A172 (cell line): ENCODE measurements at regions not wholly inside any gene's neighbourhood (a gene's known extent, or its start where the extent isn't known, plus 50 kb on each side); places are given as distances from the start of the nearest gene placed in this dataset.
"Not testable (repeated sequence)": the region's sequence is repeated elsewhere in the genome, so short reads cannot be mapped to it uniquely, and the experiment has no call there.

ENCODE experiments used
- DNase-seq: peaks from one replicate; pipeline ENCODE4 v3.0.0-alpha.2; 2015; ENCODE audit warnings: low spot score

DNA sequence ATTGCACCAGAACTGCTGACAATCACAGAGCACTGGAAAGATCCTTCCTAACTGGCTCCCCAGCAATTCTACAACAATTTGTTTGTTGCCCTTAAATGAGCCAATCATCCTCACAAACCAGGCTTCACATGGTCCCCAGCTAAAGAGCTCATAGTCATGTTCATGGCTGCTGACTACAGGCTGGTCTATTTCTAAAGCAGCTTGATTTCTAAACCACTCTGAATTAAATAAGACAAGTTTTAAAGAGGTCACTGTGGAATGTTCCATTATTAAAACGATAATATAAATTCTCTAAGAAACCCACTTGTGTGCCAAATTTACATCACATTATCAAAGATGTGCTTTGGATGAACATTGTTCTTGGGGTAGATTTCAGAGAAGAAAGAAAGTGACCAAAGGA is 110.7 kb downstream of the COPS8 start:
- DNase-seq: no peak

DNA sequence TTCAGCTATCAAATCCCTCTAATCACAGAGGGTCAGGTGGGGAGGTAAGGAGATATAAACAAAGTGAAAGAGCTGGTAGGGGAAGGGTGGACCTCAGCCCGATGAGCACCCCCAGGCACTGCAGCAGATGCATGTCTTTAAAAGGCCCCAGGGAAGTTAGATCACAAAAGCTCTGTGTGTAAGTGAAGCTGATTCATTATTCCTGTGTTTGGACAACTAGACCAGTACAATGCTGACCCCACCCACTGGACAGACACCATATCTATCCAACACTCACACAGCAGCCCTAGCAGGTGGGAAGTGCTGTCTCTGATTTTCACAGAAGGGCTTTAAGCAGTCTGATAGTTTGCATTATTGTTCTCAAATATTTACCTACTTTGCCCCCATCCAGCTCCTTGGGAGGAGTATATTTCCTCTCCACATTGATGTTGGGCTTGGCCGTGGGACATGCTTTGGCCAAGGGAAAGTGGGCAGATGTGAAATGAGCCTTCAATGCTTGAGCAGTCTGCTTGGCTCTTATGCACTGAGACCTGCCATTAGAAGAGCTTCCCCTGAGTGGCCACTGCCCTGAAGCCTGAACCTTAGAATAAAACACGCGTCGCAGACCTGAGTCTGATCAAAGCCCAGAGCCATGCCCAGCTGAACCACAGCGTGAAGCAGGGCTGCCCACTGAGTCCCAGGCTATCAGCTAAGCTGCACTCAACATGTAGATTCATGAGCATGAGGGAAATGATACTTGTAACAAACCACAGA is 111.4 kb downstream of the COPS8 start:
- DNase-seq: peak; percentile 81

- DNase-seq: no peak
Measured at GRCh38 chr2:237198164-237198855, 112.6 kb downstream of the COPS8 start.

DNA sequence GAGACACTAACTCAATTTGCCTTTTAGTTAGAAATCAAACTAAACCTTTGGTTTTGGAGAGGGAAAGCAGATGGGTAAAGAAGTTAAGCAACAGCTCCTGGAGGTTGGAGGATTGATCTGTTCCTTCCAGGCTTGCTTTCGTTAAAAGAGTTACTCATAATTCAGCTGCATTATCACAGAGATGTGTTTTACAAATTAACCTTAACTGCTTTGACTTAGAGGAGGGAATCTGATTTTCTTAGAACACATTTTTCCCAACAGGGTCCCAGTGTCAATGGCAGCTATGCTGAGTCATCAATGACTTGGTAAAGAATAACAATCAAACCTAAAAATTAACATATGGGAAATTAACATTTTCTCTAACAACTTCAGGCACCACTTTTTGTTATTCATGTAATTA is 113.4 kb downstream of the COPS8 start:
- DNase-seq: no peak

GRCh38 chr2:237199577-237199976 is 113.9 kb downstream of the COPS8 start:
- no peak for DNase-seq

- no peak for DNase-seq
Measured at GRCh38 chr2:237200462-237200861, 114.8 kb downstream of the COPS8 start.

GRCh38 chr2:237201461-237202287 is 116.0 kb downstream of the COPS8 start:
- DNase-seq: peak; percentile 97

DNA sequence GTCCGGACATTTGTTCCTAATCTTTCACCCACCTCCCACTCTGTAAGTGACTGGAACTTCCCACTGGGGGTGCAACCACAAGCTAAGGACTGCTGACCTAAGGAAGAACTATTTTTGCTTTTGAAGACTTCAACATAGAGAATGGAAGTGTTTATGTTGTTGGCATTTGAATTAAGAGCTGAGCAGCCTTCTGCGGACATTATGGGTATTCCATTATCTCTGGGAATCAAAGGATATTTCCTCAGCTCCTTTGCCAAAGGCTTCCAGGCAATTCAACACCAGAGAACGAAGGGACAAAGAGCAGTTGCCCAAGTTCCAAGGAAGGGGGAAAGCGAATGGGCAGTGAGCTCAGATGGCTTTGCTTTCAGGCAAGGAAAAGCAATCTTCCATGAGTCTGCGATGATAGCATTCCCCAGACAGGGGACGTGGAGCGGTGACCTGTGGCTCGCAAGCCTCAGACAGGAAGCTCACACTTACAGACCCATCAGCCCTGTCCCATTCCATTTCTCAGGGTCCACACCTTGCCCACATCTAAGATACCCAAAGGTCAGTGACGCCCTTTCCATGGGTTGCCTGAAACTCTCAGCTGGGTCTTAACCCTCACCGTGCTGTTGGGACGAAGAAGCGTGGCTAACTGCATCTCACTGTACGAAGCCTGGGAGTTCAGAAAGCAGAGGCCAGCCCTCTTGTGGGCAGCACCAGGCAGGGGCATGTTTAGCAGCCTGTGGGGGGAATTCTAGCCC is 116.8 kb downstream of the COPS8 start:
- DNase-seq: no peak

GRCh38 chr2:237205043-237205541 is 119.4 kb downstream of the COPS8 start:
- no peak for DNase-seq

GRCh38 chr2:237205561-237205971 is 119.9 kb downstream of the COPS8 start:
- DNase-seq: no peak

- no peak for DNase-seq
Measured at GRCh38 chr2:237207646-237208045, 122.0 kb downstream of the COPS8 start.

GRCh38 chr2:237208373-237209260 is 122.9 kb downstream of the COPS8 start:
- no peak for DNase-seq

GRCh38 chr2:237209885-237210284 is 124.2 kb downstream of the COPS8 start:
- no peak for DNase-seq

GRCh38 chr2:237210297-237210696 is 124.6 kb downstream of the COPS8 start:
- DNase-seq: no peak

GRCh38 chr2:237210763-237211162 is 125.1 kb downstream of the COPS8 start:
- no peak for DNase-seq

DNA sequence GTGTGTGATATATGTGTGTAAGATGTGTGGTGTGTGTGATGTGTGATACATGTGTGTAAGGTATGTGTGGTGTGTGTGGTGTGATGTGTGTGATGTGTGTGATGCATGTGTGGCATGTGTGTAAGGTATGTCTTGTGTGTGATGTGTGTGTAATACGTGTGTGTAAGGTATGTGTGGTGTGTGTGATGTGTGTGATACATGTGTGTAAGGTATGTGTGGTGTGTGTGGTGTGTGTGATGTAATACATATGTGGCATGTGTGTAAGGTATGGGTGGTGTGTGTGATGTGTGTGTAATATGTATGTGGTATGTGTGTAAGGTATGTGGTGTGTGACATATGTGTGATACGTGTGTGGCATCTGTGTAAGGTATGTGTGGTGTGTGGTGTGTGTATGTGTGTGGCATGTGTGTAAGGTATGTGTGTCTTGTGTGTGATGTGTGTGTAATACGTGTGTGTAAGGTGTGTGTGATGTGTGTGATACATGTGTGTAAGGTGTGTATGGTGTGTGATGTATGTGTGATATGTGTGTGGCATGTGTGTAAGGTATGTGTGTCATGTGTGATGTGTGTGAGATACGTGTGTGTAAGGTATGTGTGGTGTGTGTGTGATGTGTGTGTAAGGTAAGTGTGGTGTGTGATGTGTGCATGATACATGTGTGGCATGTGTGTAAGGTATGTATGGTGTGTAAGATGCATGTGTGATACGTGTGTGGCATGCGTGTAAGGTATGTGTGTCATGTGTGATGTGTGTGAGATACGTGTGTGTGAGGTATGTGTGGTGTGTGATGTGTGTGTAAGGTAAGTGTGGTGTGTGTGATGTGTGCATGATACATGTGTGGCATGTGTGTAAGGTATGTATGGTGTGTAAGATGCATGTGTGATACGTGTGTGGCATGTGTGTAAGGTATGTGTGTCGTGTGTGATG is 126.9 kb downstream of the COPS8 start:
- DNase-seq: not testable (repeated sequence)

DNA sequence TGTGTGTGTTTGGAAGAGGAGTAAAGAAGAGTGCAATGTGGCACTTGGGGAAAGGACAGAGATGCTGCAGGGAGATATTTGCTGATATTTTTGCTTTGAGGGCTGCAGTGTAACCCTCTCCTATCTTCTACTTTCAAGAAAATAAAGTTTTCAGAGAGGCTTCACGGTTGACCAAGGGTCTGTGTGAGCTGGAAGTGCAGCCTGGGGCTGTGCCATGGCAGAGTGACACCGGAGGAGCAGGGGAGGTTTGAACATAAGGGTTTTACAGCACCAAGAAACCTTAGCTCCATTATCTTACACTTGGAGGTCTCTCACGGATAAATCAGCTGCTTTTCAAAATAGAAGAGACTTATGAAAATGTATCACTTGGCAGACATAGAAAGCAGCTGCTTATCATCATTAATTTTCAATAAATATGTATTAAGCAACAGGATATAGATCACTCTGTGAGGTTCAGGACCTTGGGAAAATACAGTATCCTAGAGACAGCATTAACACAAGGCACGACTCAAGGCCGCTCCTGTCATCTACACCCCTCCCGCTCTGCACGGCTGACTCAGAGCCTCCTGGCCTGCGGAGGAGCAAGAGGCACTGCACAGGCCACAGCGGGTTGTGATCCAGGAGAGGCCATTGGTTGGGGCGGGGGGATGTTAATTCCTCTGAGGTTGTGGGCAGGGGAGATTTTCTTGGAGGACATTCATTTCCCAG is 127.8 kb downstream of the COPS8 start:
- no peak for DNase-seq

GRCh38 chr2:237214030-237214675 is 128.5 kb downstream of the COPS8 start:
- no peak for DNase-seq
